ENCODE measurements at regions not wholly inside any gene's neighbourhood (a gene's known extent, or its start where the extent isn't known, plus 50 kb on each side); places are given as distances from the start of the nearest gene placed in this dataset.

GRCh38 chr3:66740260-66740659 lies 239.4 kb upstream of the LRIG1 start:
- FAIRE-seq (no peak), DNase-seq (ENCODE audit: low spot score in 2 of 2) (no peak)

GRCh38 chr3:66744521-66744920 lies 243.7 kb upstream of the LRIG1 start:
- no peak for DNase-seq (ENCODE audit: low spot score in 2 of 2)
- FAIRE-seq: no peak

GRCh38 chr3:66744986-66745385 lies 244.2 kb upstream of the LRIG1 start:
- DNase-seq (ENCODE audit: low spot score in 2 of 2): no peak
- no peak for FAIRE-seq

- DNase-seq (ENCODE audit: low spot score in 2 of 2): no peak
Measured at GRCh38 chr3:66747261-66747660, 246.4 kb upstream of the LRIG1 start.

GRCh38 chr3:66747696-66748095 lies 246.9 kb upstream of the LRIG1 start:
- no peak for FAIRE-seq
- DNase-seq (ENCODE audit: low spot score in 2 of 2): no peak

More at GRCh38 chr3:66747261-66747660, 246.4 kb upstream of the LRIG1 start:
- no peak for FAIRE-seq

GRCh38 chr3:66748175-66748876 lies 247.5 kb upstream of the LRIG1 start:
- DNase-seq (ENCODE audit: low spot score in 2 of 2) (no peak), FAIRE-seq (no peak)

- DNase-seq (ENCODE audit: low spot score in 2 of 2) (no peak), FAIRE-seq (no peak)
Measured at GRCh38 chr3:66751842-66752241, 246.3 kb upstream of the KBTBD8 start.

- FAIRE-seq: no peak
- DNase-seq (ENCODE audit: low spot score in 2 of 2): no peak
Measured at GRCh38 chr3:66753670-66754069, 244.4 kb upstream of the KBTBD8 start.

GRCh38 chr3:66754613-66755012 lies 243.5 kb upstream of the KBTBD8 start:
- no peak for DNase-seq (ENCODE audit: low spot score in 2 of 2)
- no peak for FAIRE-seq

GRCh38 chr3:66755924-66756323 lies 242.2 kb upstream of the KBTBD8 start:
- FAIRE-seq (no peak), DNase-seq (ENCODE audit: low spot score in 2 of 2) (no peak)

- FAIRE-seq (no peak), DNase-seq (ENCODE audit: low spot score in 2 of 2) (no peak)
Measured at GRCh38 chr3:66756468-66757036, 241.6 kb upstream of the KBTBD8 start.

- no peak for FAIRE-seq
Measured at GRCh38 chr3:66761093-66761780, 236.9 kb upstream of the KBTBD8 start.

GRCh38 chr3:66762916-66763693 lies 235.0 kb upstream of the KBTBD8 start:
- DNase-seq (ENCODE audit: low spot score in 2 of 2) (peak in 1 of 2 donors; percentile 2), FAIRE-seq (no peak)

More at GRCh38 chr3:66761093-66761780, 236.9 kb upstream of the KBTBD8 start:
- no peak for DNase-seq (ENCODE audit: low spot score in 2 of 2)

GRCh38 chr3:66778107-66778506 lies 220.0 kb upstream of the KBTBD8 start:
- no peak for DNase-seq (ENCODE audit: low spot score in 2 of 2)
- no peak for FAIRE-seq

GRCh38 chr3:66778777-66779176 lies 219.3 kb upstream of the KBTBD8 start:
- FAIRE-seq (no peak), DNase-seq (ENCODE audit: low spot score in 2 of 2) (no peak)

GRCh38 chr3:66785191-66785909 lies 212.8 kb upstream of the KBTBD8 start:
- FAIRE-seq (no peak), DNase-seq (ENCODE audit: low spot score in 2 of 2) (no peak)

- no peak for FAIRE-seq
Measured at GRCh38 chr3:66789580-66790237, 208.4 kb upstream of the KBTBD8 start.

GRCh38 chr3:66792086-66792485 lies 206.0 kb upstream of the KBTBD8 start:
- no peak for DNase-seq (ENCODE audit: low spot score in 2 of 2)
- no peak for FAIRE-seq

More at GRCh38 chr3:66789580-66790237, 208.4 kb upstream of the KBTBD8 start:
- DNase-seq (ENCODE audit: low spot score in 2 of 2): no peak

GRCh38 chr3:66795365-66795764 lies 202.7 kb upstream of the KBTBD8 start:
- DNase-seq (ENCODE audit: low spot score in 2 of 2) (no peak), FAIRE-seq (no peak)

GRCh38 chr3:66796343-66796742 lies 201.8 kb upstream of the KBTBD8 start:
- FAIRE-seq (no peak), DNase-seq (ENCODE audit: low spot score in 2 of 2) (no peak)
